Esophagus muscularis mucosa (tissue), 4 donors: ENCODE measurements at regions not wholly inside any gene's neighbourhood (a gene's known extent, or its start where the extent isn't known, plus 50 kb on each side); places are given as distances from the start of the nearest gene placed in this dataset.
A peak's percentile ranks its signal among the peaks of the same experiment; 100 is the strongest.

Source experiments
- DNase-seq: peaks from one replicate; pipeline ENCODE4 v3.0.0-alpha.2; 2017; ENCODE audit errors: extremely low spot score
- H3K27ac ChIP-seq, 4 donors: fragments of 200-600 bp; sonication (generic); replicated peaks in 1 of 4; 1 replicate in 3 of 4; 2 replicates in 1 of 4; pipeline ENCODE4 v1.5.1; 2016 to 2019; ENCODE audit warnings: mild to moderate bottlenecking in 1 of 4
- H3K27me3 ChIP-seq, 4 donors: fragments of 200-600 bp; sonication (generic); one replicate each; pipeline versions ENCODE4 v1.5.1 to v1.6.0; 2016 to 2019
- H3K36me3 ChIP-seq, 4 donors: fragments of 200-600 bp; sonication (generic); one replicate each; pipeline ENCODE4 v1.5.1; 2016 to 2019
- H3K4me1 ChIP-seq, 4 donors: fragments of 200-600 bp; sonication (generic); one replicate each; pipeline ENCODE4 v1.5.1; 2016 to 2019
- H3K4me3 ChIP-seq, 4 donors: fragments of 200-600 bp; sonication (generic); 1 replicate in 2 of 4; 2 replicates in 2 of 4; pipeline ENCODE4 v1.5.1; 2016 to 2019; ENCODE audit warnings: mild to moderate bottlenecking in 4 of 4, moderate library complexity in 1 of 4
- H3K9me3 ChIP-seq, 4 donors: fragments of 200-600 bp; sonication (generic); 1 replicate in 3 of 4; 2 replicates in 1 of 4; pipeline ENCODE4 v1.5.1; 2016 to 2019
- CTCF ChIP-seq, 3 experiments: fragments of 200-600 bp in 2 of 3; fragments of 450-650 bp in 1 of 3; sonication (generic) in 2 of 3; IDR thresholded peaks; one replicate each; pipeline ENCODE4 v1.5.1; 2017 to 2019; ENCODE audit warnings: antibody characterized with exemption in 3 of 3, mild to moderate bottlenecking in 2 of 3, moderate library complexity in 1 of 3
- EP300 ChIP-seq: sonication (generic); formaldehyde crosslinking; IDR thresholded peaks from one replicate; pipeline ENCODE4 v1.6.1; 2017; ENCODE audit warnings: antibody characterized with exemption
- POLR2A ChIP-seq: fragments of 450-650 bp; IDR thresholded peaks from one replicate; pipeline ENCODE4 v1.6.1; 2017; ENCODE audit warnings: antibody characterized with exemption, moderate library complexity, mild to moderate bottlenecking, low read depth
- POLR2AphosphoS5 ChIP-seq, 2 donors: sonication (generic); formaldehyde crosslinking; IDR thresholded peaks; one replicate each; pipeline ENCODE4 v1.6.1; 2017; ENCODE audit warnings: antibody characterized with exemption in 2 of 2
- WGBS: methylation state at CpG from one replicate; pipeline ENCODE4 v1.1.5; 2018; 5-methylcytosine and 5-hydroxymethylcytosine counted together
- intact Hi-C: fragments of 100-400 bp; cut with DNase I; formaldehyde crosslinking; loops from one replicate; pipeline ENCODE4 v1.15.1; 2023

GRCh38 chr3:126274735-126275619 is 82.2 kb downstream of the KLF15 start:
- Histone ChIP-seq H3K4me3 (no peak overlapping the region), H3K27ac (no peak overlapping the region), H3K9me3 (no peaks in the 10 kb centered on the region), H3K4me1 (peaks cover 13 to 26% (median 20%) of the 10 kb centered on the region in 4 donors), H3K36me3 (no peaks in the 10 kb centered on the region), H3K27me3 (no peaks in the 10 kb centered on the region)
- intact Hi-C loops: no loop called here
- WGBS: 89% methylated on average over 10 of the region's 10 CpGs
- no peak for DNase-seq
- TF ChIP-seq POLR2A: no peak
- no peak for TF ChIP-seq CTCF (IDR thresholded peaks at IDR 0.05)
- TF ChIP-seq POLR2AphosphoS5 (IDR thresholded peaks at IDR 0.05): no peak
- no peak for TF ChIP-seq EP300

DNA sequence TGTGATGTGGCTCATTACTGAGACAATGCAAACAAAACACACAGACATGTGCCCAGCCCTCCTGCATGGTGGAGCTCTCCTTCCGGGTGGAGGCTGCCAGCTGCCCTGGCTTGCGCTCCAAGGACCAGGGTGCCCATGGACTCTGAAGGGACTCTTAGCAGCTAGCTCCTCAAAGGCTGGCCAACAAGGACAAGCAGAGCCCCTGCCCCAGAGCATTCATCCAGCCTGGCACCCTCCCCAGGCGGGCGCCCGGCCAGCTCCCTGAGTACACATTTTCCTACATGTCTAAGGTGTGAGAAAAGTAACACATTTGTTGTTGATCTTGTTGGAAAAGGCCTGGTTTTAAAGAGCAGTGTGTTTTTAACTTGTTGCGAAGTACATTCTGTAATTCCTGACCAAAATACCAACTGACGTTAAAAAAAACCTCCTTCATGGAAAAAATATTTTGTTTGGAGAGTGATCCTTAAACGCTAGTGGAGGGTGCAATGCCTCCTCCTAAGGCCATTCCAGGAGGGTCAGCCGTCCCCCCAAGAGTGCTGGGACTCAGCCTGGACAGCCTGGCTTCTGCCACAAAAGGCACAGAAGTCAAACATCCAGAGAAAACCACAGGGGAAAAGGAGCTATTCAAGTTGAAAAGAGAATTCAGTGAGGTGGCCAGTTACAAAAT is 86.9 kb downstream of the KLF15 start:
- H3K27ac ChIP-seq: peak overlapping the region; percentile 90 to 97 (median 94)
- DNase-seq: peak; percentile 96
- WGBS: 42% methylated on average over 9 of the region's 9 CpGs
- TF ChIP-seq POLR2AphosphoS5 (IDR thresholded peaks at IDR 0.05) (peak; percentile 83 to 85), POLR2A (no peak), CTCF (IDR thresholded peaks at IDR 0.05) (no peak), EP300 (peak; percentile 67)
- H3K9me3 ChIP-seq: no peaks in the 10 kb centered on the region
- intact Hi-C loops: no loop called here
- peaks cover 44 to 70% (median 67%) of the 10 kb centered on the region in 4 donors for H3K4me1 ChIP-seq
- no peak overlapping the region for H3K4me3 ChIP-seq
- H3K27me3 ChIP-seq: no peaks in the 10 kb centered on the region
- H3K36me3 ChIP-seq: no peaks in the 10 kb centered on the region

DNA sequence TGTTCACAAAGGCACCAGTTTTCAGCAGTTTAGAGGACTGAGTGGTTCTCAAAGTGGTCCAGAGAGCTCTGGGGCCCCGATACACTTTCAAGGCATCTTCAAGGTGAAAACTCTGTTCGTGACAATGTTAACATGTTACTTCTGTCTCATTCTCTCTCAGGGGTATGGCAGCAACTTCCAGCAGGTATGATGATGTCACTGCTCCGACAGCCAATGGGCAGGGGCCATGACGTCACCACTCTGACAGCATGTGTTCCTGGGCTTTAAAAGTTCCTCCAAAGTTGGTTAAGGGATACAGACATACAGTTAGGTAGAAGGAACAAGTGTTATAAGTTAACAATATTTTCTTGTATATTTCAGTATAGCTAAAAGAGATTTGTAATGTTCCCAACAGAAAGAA is 87.9 kb downstream of the KLF15 start:
- H3K27ac ChIP-seq: peak overlapping the region; percentile 90 to 97 (median 94)
- H3K4me1 ChIP-seq: peaks cover 44 to 79% (median 76%) of the 10 kb centered on the region in 4 donors
- TF ChIP-seq EP300: no peak
- TF ChIP-seq POLR2A: no peak
- TF ChIP-seq POLR2AphosphoS5 (IDR thresholded peaks at IDR 0.05): peak; percentile 45 to 49
- no peak for TF ChIP-seq CTCF (IDR thresholded peaks at IDR 0.05)
- H3K36me3 ChIP-seq: no peaks in the 10 kb centered on the region
- H3K4me3 ChIP-seq: no peak overlapping the region
- no peaks in the 10 kb centered on the region for H3K9me3 ChIP-seq
- intact Hi-C loops: no loop called here
- 78% methylated on average over 4 of the region's 4 CpGs for WGBS
- no peaks in the 10 kb centered on the region for H3K27me3 ChIP-seq
- DNase-seq: peak; percentile 72

DNA sequence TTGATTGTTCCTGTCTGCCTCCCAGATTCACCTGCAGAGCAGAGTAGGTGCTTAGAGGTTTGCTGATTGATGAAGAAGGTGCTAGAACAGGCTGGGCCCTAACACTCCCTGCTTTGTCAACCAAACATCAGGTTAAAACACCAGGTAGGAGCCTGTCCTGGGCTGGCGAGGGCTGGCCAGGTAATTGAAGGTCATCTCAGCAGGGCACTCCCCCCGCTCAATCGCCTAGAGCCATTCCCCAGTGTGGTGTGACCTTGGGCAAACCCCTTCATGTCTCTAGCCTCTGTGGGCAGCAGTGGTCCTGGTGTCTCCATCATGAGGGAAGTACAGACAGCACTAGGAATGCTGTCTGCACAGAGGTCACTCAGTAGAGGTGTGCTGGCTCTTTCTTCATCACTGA is 88.3 kb downstream of the KLF15 start:
- 65% methylated on average over 2 of the region's 3 CpGs for WGBS
- Histone ChIP-seq H3K36me3 (no peaks in the 10 kb centered on the region), H3K27ac (peak overlapping the region; percentile 90 to 97 (median 94)), H3K4me3 (no peak overlapping the region), H3K27me3 (no peaks in the 10 kb centered on the region), H3K9me3 (no peaks in the 10 kb centered on the region), H3K4me1 (peaks cover 44 to 83% (median 78%) of the 10 kb centered on the region in 4 donors)
- intact Hi-C loops: no loop called here
- DNase-seq: peak; percentile 87
- TF ChIP-seq CTCF (IDR thresholded peaks at IDR 0.05): no peak
- TF ChIP-seq EP300: no peak
- no peak for TF ChIP-seq POLR2AphosphoS5 (IDR thresholded peaks at IDR 0.05)
- TF ChIP-seq POLR2A: no peak
